GM18909 (cell line): ENCODE measurements at regions not wholly inside any gene's neighbourhood (a gene's known extent, or its start where the extent isn't known, plus 50 kb on each side); places are given as distances from the start of the nearest gene placed in this dataset.

ENCODE experiments used
- ATAC-seq: cut with Tn5 transposase; IDR thresholded peaks from one replicate; pipeline ENCODE4 v1.9.1; 2021; ENCODE audit warnings: mild to moderate bottlenecking; ENCODE audit not compliant: unreplicated experiment, poor library complexity

DNA sequence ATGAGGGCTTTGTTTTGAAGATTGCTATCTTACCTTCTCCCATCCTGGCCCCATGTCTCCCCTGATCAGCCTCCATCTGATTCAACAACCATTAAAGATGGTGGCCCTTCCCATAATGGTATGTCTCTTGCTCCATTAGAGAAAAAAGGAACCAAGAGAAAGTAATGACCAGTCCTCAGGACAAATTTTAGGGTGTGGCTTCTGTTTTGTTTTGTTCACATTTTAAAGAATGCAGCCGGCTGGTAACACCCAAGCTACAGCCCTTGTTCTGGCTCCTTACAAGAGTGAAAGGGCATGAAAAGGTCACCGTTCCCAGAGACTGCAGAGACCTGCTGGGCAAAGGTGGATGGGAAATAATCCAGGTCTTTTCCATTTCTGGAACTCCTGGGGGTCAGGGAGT, 287.9 kb upstream of the NEBL start:
- ATAC-seq: no peak

DNA sequence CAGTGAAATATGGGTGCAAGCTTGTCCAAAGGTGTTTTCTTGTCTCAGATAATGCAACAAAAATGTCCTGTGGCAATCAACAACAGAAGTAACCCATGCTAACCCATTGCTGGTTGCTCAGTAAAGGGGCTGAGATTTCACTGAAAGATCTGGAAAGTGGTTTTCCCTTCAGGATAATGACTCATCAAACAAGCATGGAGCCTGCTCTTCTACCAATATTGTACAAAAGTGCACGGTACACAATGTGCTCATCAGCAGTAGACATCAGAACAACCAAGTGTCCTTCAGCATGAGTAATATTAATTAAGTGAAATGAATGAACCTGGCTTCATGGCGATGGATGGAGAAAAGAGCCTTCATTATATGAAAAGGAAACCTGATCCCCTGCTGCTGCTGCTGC, 287.1 kb upstream of the NEBL start:
- ATAC-seq: no peak

DNA sequence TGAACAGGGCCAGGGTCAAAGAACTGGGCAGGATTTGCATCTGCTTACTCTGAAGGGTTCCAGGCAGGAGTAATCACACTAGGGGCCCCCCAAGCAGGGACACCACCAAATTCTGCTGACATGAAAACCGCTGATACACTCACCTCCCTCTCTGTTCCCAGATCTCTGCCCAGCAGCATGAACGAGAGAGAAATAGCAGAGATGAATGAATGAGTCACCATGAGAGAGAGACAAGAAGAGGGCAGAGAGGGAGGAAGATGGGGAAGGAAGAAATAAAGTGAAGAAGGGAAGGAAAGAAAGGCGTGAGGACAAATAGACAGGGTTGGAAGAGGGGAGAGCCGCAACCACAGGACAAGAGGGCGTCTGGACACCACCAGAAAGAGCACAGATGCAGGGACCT, 285.9 kb upstream of the NEBL start:
- ATAC-seq: no peak

DNA sequence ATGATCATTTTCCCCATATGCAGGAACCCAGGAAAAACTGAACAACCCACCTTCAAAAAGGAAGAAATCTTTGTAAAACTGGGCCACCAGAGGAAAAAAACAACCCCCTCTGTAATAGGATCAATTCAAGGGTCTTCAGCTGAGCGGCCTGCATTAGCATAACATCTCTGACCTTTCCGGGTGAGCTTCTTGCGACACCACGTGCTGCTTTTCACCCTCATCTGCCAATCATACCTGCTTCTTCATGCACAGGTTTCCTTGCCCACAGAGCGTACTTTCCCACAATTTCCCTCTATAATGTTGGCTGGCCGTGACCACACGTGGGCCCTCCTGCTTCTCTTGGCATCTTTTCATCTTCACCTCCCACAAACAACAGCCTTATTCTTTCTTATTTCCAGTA, 284.3 kb upstream of the NEBL start:
- no peak for ATAC-seq

DNA sequence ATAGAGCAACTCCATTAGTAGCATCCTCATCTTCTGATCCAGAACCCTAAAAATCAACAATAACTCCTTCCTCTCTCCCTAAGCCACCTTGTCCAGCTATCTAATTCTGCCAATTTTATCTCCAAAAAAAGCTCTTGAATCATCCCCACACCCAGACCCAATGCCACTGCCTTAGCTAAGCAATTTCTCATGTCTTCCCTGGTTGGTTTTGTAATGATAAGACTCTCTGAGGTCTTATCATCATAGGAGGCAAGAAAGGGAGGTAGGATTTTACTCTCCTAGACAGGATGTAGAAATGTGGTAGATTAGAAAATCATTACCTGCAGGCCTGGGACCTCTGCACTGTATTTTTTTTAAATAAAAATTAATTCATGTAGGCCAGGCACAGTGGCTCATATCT, 283.5 kb upstream of the NEBL start:
- no peak for ATAC-seq

DNA sequence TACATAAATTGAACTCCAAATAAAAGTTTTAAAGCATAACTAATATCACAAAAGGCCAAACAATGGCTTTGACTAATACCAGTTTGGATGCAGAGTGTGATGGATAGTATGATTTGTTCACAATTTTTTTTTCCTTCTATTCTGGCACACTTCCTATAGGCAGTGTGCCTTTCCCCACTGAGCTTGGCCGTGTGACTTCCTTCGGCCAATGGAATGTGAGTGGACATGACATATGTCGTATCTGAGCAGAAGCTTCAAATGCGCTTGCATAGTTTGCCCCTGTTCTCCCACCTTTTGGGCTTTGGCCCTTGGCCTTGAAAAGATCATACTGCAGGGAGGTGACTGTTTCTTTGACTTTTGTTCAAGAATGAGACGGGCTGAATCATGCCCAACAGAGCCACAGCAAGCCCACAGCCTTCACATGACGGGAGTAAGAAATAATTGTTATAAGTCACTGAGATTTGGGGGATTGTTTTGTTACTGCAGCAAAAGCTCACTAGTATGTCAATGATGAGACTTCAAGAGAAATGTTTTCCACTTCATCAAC, 279.9 kb upstream of the NEBL start:
- no peak for ATAC-seq

DNA sequence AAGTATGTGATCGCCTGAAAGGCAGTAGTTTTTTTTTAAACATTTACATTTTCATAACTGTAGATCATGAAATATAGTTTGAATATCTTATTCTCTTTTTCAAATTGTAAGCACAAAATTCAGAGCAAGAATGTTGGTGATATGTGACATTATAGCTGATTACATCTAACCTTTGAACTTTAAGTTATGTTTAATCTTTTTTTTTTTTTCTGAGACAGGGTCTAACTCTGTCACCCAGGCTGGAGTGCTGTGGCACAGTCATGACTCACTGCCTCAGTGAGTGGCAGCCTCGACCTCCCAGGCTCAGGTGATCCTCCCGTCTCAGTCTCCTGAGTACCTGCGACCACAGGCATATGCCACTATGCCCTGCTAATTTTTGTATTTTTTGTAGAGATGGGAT, 278.7 kb upstream of the NEBL start:
- no peak for ATAC-seq

DNA sequence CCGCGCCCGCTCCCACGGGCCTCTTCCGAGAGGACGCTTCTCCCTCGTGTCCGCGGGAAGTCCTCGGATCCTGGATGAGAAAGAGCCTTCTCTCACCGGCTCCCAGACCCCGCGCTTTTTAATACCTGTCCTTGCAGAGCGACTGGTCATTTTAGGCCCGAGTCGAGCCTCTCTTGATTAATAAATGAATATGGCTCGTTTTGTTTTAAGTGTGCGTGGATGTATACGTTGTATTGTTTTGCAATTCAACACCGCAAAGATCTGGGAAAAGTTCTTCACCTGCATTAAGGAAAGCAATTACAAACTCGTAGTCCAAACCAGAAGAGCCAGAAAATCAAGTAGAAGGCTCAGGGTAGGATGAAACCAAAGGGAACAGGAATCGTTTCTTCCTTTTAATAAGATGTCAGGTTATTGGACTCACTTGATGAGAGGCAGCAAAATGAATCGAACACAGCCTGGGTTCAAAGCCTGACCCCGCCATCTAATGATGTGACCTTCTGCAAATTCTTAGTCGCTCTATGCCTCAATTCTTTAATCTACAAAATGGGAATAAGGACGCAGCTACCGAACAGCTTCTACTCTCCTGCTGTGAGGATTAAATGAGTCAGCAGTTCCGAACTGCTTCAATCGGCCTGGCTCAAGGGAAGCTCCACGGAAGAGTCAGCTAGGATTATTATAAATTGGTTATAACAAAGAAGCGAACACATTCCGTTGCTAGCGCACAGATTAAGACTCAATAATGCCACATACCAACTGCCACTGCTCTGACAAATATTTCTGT, 277.8 kb upstream of the NEBL start:
- no peak for ATAC-seq

DNA sequence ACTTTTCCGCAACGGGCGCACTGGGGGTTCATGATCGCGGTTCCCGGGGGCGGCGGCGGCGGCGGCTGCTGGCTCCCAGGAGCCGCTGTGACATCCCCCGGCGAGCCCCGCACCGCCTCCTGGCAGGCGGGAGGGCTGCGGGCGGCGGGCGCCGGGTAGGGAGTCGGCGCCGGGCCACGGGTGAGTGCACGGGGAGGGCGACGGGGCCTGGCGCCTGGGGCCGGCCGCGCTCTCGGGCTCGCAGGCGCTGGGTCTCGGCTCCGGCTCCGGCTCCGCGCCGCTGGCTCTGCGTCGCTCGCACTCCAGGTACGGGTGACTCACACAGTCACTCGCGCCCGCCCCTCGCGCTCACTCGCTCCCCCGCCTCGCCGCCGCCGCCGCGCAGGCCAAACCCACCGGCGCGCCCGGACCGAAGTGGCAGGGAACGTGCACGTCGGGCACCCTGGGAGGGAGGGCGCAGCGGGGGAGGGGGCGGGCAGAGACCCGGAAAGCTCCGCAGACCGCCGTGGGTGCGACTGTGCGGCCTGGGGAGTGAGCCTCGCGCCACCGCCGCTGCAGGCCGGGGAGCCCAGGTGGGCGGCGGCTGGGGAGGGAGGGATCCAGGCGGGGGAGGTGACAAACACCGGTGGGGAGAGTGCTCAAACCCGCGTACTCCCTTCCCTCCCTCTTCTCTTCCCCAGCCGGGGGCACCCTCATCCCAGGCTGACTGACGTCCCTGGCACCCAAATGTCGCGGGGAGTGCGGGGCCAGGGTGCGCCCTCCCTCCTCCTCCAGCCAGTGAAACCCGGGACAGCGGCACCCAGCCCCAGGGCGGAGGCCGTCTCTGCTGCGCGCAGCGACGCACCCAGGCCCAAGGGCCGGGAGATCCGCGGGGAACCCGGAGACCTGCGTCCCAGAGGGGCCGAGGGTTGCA, 276.9 kb upstream of the NEBL start:
- ATAC-seq: peak; percentile 68

DNA sequence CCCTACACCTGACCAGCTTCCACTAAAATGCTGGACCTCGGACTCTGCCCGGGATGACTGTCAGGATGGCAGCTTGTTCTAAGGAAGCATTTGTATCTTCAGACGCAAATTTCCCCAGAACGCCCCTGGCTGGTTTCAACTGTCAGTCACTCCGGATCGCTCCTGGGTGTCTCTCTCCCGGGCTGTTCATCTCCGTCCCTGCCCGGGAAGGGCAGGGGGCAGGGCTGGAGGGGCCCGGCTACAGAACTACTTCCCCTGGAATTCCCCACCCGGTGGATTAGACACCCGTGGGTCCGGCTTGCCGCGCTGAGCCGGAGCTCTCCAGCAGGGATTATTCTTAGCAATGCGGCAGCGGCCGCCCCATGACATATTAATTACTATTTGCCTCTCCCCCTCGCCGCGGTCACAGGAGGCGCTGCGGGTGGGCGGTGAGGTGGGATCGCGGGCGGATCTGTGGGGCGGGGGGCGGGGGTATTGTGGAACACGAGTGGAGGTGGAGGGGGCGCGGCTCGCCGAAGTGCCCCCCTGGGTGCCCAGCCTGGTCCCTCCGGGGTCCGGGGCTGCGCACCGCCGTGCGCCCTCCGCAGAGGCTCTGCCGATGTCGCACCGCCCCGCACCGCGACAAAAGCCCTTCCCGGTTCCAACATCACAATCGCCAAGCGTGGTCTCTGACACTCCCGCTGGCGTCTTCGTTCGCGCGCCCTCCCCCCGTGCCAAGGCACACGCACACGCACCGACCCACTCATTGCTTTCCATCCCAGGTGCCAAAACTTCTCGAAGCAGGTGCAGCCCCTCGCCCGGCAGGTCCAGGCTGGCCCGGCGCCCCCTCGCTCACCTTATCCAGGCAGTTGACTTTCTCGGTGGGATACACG, 276.1 kb upstream of the NEBL start:
- ATAC-seq: no peak

DNA sequence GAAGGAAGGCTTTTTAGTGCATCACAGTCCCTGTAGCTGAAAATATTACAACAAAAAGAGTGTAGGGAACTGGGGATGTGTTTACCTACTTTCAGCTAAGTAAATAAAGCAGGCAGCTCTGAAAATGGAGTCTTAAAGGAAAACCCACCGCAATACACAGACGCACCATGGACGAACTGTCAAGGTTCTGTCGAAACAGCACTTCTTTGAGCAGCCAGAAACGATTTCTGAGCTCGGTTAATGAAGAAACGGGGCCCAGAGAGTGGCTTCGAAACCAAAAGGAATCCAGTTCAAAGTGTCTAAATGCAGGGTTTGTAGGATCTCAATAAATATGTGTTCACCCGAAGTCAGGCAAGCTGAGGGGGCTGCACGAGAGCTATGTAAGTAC, 275.4 kb upstream of the NEBL start:
- no peak for ATAC-seq

DNA sequence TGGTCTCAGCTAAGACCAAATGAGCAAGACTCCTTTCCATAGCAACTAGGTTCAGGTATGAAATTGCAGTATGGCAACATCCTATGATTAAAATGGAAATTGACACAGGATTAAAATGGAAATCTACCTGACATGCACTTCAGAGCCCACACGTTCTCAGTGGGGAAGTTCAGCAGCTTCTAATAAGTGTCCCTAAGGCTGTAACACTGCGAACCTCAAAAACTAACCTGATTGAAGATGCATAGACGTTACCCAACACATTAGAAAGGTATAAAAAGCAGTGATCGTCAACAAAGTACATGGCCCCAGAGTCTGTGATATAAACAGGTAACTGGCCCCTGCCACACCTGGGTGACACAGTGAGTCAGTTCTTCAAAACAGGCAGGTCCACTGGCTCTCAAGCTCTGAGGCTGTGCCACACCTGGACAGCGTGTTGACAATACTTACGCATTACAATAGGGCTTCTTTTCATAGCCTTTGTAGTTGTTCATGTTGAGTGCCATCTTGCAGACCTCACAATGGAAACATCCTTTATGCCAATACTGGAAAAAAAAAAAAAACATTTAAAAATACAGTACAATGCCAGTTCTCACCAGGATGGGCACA, 274.9 kb upstream of the NEBL start:
- no peak for ATAC-seq

DNA sequence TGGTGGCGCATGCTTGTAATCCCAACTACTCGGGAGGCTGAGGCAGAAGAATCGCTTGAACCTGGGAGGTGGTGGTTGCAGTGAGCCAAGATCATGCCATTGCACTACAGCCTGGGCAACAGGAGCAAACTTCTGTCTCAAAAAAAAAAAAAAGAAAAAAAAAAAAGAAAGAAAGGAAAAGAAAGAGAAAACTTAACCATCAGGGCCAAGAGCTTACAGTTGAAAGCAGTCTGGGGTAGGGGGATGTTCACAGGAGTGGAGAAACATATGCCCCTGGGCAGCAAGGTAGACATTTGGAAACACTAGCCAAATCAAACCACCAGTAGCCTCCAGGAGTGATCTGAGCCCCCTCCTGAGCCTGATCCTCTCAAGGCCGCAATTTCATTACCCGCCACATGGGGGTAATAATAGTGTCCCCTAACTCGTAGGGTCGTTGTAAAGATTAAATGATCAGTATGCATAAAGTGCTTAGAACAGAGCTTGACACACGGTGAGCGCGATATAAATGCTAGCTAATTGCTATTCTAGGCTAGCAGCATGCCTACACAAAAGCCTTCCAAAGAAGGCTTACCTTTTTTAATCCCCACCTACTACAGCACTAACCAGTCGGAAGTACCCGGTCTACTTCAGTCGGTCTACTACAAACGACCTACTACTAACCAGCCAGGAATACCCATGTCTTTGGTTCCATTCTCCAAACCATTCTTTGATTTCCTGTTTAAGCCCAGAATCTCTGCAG, 274.3 kb upstream of the NEBL start:
- ATAC-seq: no peak

DNA sequence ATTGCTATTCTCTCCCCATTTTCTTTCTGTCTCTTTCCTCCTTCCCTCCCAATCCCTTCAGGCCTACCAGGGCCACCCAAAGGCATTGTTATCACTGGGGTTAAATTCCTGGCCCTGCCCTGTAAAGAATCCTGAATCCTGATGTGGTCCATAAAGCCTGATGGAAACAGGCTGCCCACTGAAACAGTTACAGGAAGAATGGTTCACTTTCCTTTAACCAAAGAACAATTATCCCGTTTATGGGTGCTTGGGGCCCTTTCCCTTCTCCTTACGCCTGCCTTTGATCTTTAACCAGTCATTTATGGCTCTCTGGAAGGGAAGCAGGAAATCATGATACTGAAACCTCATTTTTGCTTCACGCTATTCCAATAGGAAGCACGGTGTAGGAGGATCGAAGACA, 273.1 kb upstream of the NEBL start:
- ATAC-seq: no peak

DNA sequence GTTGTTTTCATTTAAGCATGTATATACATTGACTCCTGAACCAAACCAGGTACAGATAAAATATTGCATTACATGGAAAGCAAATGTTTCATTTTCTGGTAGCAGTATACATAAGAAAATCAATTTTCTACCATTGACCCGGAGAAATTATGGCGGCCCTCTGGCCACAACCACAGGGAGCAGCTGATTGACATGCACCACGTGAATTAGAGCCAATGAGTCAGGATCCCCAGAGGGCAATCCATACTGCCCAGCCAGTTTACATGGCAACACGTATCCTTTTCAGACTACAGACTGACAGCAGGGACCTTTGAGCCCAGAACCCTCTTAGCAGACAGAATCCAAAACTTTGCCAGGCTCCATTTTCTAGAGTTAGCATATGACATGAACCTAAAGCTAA, 272.2 kb upstream of the NEBL start:
- ATAC-seq: no peak

DNA sequence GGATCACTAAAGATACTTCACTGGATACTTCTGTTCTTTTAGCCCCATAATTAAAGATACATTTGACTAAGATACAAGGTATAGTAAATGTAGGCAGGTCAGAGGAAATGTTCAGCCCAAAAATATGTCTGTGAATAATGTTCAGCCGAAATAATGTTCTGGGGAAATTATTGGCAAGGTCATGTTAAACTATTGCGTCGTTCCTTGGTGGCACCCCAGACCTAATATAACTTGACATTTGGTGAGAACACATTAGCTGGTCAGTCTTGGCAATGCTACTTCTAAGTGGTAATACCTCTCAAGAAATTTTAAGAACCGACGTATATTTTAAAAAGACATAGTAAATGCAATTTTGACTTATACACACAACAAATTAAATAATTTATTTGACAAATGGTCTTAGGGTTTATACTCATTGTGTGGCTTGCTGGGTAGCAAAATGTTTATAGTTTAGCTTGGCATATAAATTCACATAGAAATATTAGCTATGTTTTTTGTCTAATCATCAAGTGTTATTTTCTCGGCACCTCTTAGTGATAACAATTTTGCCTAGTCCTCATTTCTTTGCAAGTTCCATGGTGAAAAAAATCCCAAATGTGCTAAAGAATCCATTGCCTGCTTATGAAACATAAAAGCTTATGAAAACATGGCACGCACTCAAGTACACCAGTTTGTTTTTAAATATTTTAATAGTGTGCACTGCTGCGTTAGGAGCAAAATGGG, 270.3 kb upstream of the NEBL start:
- no peak for ATAC-seq

DNA sequence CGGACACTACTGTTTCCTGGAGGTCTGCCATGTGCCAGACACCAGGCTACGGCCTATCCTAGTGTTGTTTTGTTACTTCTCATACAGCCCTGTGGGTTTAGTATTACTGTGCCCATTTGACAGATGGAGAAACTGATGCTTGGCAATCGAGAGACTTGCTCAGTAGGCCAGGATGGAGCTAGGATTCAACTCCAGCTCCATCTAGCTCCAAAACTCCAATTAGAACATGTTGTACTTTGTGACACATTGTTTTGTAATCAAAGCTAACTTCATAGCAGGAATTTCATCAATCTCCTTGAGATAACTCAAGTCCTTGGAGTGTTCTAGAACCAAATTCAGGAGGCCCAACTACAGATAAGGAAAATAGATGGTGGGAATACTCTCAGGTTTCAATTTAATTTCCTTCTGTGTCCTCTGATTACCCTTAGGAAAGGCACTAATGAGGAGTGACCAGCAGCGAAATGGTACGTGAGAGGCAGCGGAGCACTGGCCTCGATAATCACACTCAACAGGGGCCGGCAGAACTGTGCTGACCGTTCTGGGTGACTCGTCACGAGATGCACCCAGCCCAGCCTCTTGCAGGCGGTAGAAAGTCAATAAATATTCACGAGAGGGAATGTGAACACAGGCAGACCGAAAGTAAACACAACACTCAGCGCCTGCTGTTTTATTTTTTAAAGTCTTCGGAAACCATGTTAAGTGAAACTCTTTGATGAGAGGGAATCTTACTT, 269.6 kb upstream of the NEBL start:
- no peak for ATAC-seq

DNA sequence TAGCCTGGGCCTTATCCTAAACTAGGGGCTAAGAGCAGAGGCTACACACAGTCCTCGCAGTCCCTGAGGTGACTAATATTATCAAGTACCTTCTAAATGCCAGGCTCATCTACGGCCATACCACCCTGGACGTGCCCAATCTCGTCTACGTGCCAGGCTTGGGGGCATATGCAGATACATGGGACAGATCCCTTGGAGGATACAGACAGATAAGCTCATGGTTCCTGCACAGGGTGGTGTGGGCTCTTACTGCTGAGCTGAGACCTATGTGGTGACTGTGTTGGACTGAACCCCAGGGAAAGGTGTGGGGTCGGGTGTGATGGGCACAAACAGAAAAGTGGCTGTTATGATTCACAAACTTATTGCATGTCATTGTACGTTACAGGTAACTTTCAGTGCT, 268.4 kb upstream of the NEBL start:
- ATAC-seq: no peak
